OCI-LY1 (cell line): ENCODE measurements at regions not wholly inside any gene's neighbourhood (a gene's known extent, or its start where the extent isn't known, plus 50 kb on each side); places are given as distances from the start of the nearest gene placed in this dataset.

ENCODE experiments used
- H2AFZ ChIP-seq: fragments of 200-600 bp; sonication (generic), shearing (Covaris generic); 2 replicates; pipeline ENCODE4 v1.6.0; 2014; ENCODE audit warnings: antibody characterized with exemption, mild to moderate bottlenecking, low read length
- H3F3A ChIP-seq: fragments of 200-600 bp; sonication (generic), shearing (Covaris generic); 2 replicates; pipeline ENCODE4 v1.6.0; 2014; ENCODE audit warnings: mild to moderate bottlenecking, antibody characterized with exemption, low read length, moderate library complexity; ENCODE audit not compliant: insufficient read depth
- H3K27ac ChIP-seq: fragments of 200-600 bp; sonication (generic); 2 replicates; pipeline ENCODE4 v1.5.1; 2014; ENCODE audit warnings: low read length, mixed run types, mild to moderate bottlenecking, low read depth; ENCODE audit not compliant: poor library complexity, severe bottlenecking
- H3K27me3 ChIP-seq: fragments of 200-600 bp; sonication (generic); 2 replicates; pipeline ENCODE4 v1.6.0; 2014; ENCODE audit warnings: antibody characterized with exemption, mild to moderate bottlenecking, low read length, moderate library complexity; ENCODE audit not compliant: insufficient read depth
- H3K36me3 ChIP-seq: fragments of 200-600 bp; sonication (generic); 2 replicates; pipeline ENCODE4 v1.6.1; 2014; ENCODE audit warnings: mild to moderate bottlenecking, antibody characterized with exemption, low read length, moderate library complexity, mixed read lengths; ENCODE audit not compliant: insufficient read depth
- H3K4me1 ChIP-seq: fragments of 200-600 bp; sonication (generic); 2 replicates; pipeline ENCODE4 v1.5.1; 2014; ENCODE audit warnings: mild to moderate bottlenecking, low read length, moderate library complexity; ENCODE audit not compliant: insufficient read depth, severe bottlenecking
- H3K4me2 ChIP-seq: fragments of 200-600 bp; sonication (generic), shearing (Covaris generic); 2 replicates; pipeline ENCODE4 v1.6.1; 2014; ENCODE audit warnings: low read length
- H3K4me3 ChIP-seq: fragments of 200-600 bp; sonication (generic); 2 replicates; pipeline ENCODE4 v1.5.1; 2014; ENCODE audit warnings: low read length, low read depth, mild to moderate bottlenecking, mixed read lengths; ENCODE audit not compliant: poor library complexity, severe bottlenecking
- H3K79me2 ChIP-seq: fragments of 200-600 bp; shearing (Covaris generic); 2 replicates; pipeline ENCODE4 v1.6.1; 2016; ENCODE audit warnings: mixed run types, low read length, mixed read lengths; ENCODE audit not compliant: insufficient read depth
- H3K9ac ChIP-seq: fragments of 200-600 bp; sonication (generic), shearing (Covaris generic); 2 replicates; pipeline ENCODE4 v1.6.1; 2014; ENCODE audit warnings: mild to moderate bottlenecking, low read length, mixed read lengths
- H3K9me2 ChIP-seq: fragments of 200-600 bp; sonication (generic), shearing (Covaris generic); 2 replicates; pipeline ENCODE4 v1.6.1; 2014; ENCODE audit warnings: low read depth, mild to moderate bottlenecking, low read length, mixed read lengths
- H3K9me3 ChIP-seq: fragments of 200-600 bp; shearing (Covaris generic); 2 replicates; pipeline ENCODE4 v1.6.1; 2014; ENCODE audit warnings: low read length, mixed read lengths
- H4K20me1 ChIP-seq: fragments of 200-600 bp; sonication (generic), shearing (Covaris generic); 2 replicates; pipeline ENCODE4 v1.6.0; 2016; ENCODE audit warnings: mild to moderate bottlenecking, low read length; ENCODE audit not compliant: insufficient read depth
- EZH2 ChIP-seq: fragments of 200-600 bp; sonication (generic), shearing (Covaris generic); IDR thresholded peaks from 2 replicates; pipeline ENCODE4 v1.8.0; 2017; ENCODE audit warnings: borderline replicate concordance, mixed run types, mild to moderate bottlenecking, antibody characterized with exemption, low read length, moderate library complexity, mixed read lengths
- TF ChIP-seq, protein P1 (sequence below): fragments of 200-600 bp; sonication (generic), shearing (Covaris generic); IDR thresholded peaks from 2 replicates; pipeline ENCODE4 v1.5.1; 2017; ENCODE audit warnings: mild to moderate bottlenecking, antibody characterized with exemption, low read length, moderate library complexity, mixed read lengths

DNA sequence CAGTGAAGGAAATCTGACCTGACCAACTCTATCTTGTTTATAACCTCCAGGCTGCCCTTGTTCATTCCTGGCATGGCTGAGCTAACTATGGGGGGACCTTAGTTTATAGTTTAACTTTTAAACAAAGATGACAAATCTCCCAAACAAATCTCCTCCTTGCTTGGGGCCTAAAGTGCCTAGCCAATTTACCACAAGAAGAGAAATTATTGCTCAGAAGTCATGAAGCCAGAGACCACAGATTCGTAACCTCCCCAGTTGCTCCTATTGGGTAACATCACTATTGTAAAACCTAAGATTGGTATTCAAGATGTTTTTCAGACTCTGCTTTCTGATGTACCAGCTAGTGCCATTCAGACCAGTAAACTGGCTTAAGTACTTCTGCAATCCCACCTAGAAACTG, 649.4 kb upstream of the SLC8A1 start:
- Histone ChIP-seq H3K27ac (no peak overlapping the region), H3K79me2 (no peaks in the 10 kb centered on the region), H3K9me3 (no peaks in the 10 kb centered on the region), H3K36me3 (no peaks in the 10 kb centered on the region), H2AFZ (no peak overlapping the region), H3K4me3 (no peak overlapping the region), H3F3A (no peaks in the 10 kb centered on the region), H3K4me1 (no peaks in the 10 kb centered on the region), H3K4me2 (no peak overlapping the region), H3K9ac (no peak overlapping the region), H4K20me1 (no peaks in the 10 kb centered on the region), H3K27me3 (no peaks in the 10 kb centered on the region), H3K9me2 (no peaks in the 10 kb centered on the region)
- TF ChIP-seq EZH2: no peak
- TF ChIP-seq, protein P1, sequence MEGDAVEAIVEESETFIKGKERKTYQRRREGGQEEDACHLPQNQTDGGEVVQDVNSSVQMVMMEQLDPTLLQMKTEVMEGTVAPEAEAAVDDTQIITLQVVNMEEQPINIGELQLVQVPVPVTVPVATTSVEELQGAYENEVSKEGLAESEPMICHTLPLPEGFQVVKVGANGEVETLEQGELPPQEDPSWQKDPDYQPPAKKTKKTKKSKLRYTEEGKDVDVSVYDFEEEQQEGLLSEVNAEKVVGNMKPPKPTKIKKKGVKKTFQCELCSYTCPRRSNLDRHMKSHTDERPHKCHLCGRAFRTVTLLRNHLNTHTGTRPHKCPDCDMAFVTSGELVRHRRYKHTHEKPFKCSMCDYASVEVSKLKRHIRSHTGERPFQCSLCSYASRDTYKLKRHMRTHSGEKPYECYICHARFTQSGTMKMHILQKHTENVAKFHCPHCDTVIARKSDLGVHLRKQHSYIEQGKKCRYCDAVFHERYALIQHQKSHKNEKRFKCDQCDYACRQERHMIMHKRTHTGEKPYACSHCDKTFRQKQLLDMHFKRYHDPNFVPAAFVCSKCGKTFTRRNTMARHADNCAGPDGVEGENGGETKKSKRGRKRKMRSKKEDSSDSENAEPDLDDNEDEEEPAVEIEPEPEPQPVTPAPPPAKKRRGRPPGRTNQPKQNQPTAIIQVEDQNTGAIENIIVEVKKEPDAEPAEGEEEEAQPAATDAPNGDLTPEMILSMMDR: no peak

DNA sequence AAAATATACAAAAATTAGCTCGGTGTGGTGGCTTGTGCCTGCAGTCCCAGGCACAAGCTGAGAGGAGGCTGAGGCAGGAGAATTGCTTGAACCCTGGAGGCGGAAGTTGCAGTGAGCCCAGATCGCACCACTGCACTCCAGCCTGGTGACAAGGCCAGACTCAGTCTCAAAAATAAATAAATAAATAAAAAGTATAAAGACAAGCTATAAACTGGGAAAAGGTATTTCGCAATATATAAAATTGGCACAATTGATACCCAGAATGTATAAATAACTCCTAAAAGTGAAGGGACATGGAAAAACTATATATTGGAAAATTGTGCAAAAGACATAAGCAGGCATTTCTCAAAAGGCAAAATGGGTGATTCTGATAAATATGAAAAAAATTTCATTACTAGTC, 657.9 kb upstream of the SLC8A1 start:
- Histone ChIP-seq H3K36me3 (no peaks in the 10 kb centered on the region), H3K9ac (no peak overlapping the region), H3K9me3 (no peaks in the 10 kb centered on the region)

DNA sequence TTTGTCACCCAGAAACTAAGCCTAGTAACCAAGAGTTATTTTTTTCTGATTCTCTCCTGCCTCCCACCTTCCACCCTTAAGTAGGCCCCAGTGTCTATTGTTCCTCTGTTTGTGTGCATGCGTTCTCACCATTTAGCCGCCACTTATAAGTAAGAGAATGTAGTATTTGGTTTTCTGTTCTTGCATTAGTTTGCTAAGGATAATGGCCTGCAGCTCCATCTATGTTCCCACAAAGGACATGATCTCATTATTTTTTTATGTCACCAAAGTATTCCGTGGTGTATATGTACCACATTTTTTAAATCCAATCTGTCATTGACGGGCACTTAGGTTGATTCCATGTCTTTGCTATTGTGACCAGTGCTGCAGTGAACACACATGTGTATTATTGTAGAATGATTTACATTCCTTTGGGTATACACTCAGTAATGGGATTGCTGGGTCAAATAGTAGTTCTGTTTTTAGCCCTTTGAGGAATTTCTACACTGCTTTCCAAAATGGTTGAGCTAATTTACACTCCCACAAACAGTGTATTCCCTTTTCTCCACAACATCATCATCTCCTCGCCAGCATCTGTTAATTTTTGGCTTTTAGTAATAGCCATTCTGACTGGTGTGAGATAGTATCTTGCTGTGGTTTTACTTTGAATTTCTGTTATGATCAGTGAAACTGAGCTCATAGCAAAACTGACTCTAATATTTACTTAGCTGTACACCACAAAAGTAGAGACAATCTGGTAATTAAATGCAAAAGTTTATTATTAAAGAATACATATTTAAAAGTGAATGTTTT, 660.1 kb upstream of the SLC8A1 start:
- H3K4me3 ChIP-seq: no peak overlapping the region
- no peaks in the 10 kb centered on the region for H3K27me3 ChIP-seq
- H3K9me3 ChIP-seq: no peaks in the 10 kb centered on the region
- no peak overlapping the region for H3K9ac ChIP-seq
- H3K4me2 ChIP-seq: no peak overlapping the region
- H3K36me3 ChIP-seq: no peaks in the 10 kb centered on the region
- no peaks in the 10 kb centered on the region for H3K4me1 ChIP-seq
- no peak overlapping the region for H2AFZ ChIP-seq
- no peaks in the 10 kb centered on the region for H3K79me2 ChIP-seq
- no peaks in the 10 kb centered on the region for H3F3A ChIP-seq
- no peaks in the 10 kb centered on the region for H3K9me2 ChIP-seq
- no peak for TF ChIP-seq EZH2
- TF ChIP-seq, protein P1: no peak
- no peak overlapping the region for H3K27ac ChIP-seq
- H4K20me1 ChIP-seq: no peaks in the 10 kb centered on the region

More for the DNA sequence above, 657.9 kb upstream of the SLC8A1 start:
- Histone ChIP-seq H3F3A (no peaks in the 10 kb centered on the region), H2AFZ (no peak overlapping the region), H3K27ac (no peak overlapping the region), H3K27me3 (no peaks in the 10 kb centered on the region), H3K4me2 (no peak overlapping the region), H4K20me1 (no peaks in the 10 kb centered on the region), H3K4me3 (no peak overlapping the region), H3K79me2 (no peaks in the 10 kb centered on the region), H3K9me2 (no peaks in the 10 kb centered on the region), H3K4me1 (no peaks in the 10 kb centered on the region)
- TF ChIP-seq, protein P1: no peak
- TF ChIP-seq EZH2: no peak
